ENCODE measurements at regions not wholly inside any gene's neighbourhood (a gene's known extent, or its start where the extent isn't known, plus 50 kb on each side); places are given as distances from the start of the nearest gene placed in this dataset.

- Mint-ChIP-seq H3K4me3 (ENCODE audit: unreplicated experiment) (no peak overlapping the region), H3K4me1 (ENCODE audit: insufficient read depth, unreplicated experiment) (no peaks in the 10 kb centered on the region), H3K9me3 (ENCODE audit: unreplicated experiment) (no peaks in the 10 kb centered on the region), H3K27me3 (ENCODE audit: insufficient read depth, unreplicated experiment) (peaks cover 11% of the 10 kb centered on the region), H3K27ac (ENCODE audit: low read depth, unreplicated experiment) (no peak overlapping the region), H3K36me3 (ENCODE audit: insufficient read depth, unreplicated experiment) (no peaks in the 10 kb centered on the region)
- TF ChIP-seq CTCF (IDR thresholded peaks at IDR 0.05; ENCODE audit: unreplicated experiment): no peak
- DNase-seq (ENCODE audit: unreplicated experiment): no peak
- CTCF ChIA-PET: no interaction called here
- POLR2A ChIA-PET: no interaction called here
- no TSS peak for BruUV-seq (replicated peaks)
- intact Hi-C loops (cut with micrococcal nuclease): no loop called here
Observed at GRCh38 chr14:76271041-76271755, 104.7 kb upstream of the ESRRB start.

- Mint-ChIP-seq H3K27ac (ENCODE audit: low read depth, unreplicated experiment) (no peak overlapping the region), H3K4me3 (ENCODE audit: unreplicated experiment) (no peak overlapping the region), H3K36me3 (ENCODE audit: insufficient read depth, unreplicated experiment) (no peaks in the 10 kb centered on the region), H3K27me3 (ENCODE audit: insufficient read depth, unreplicated experiment) (peaks cover 11% of the 10 kb centered on the region), H3K9me3 (ENCODE audit: unreplicated experiment) (no peaks in the 10 kb centered on the region), H3K4me1 (ENCODE audit: insufficient read depth, unreplicated experiment) (no peaks in the 10 kb centered on the region)
- TF ChIP-seq CTCF (IDR thresholded peaks at IDR 0.05; ENCODE audit: unreplicated experiment): no peak
- no peak for DNase-seq (ENCODE audit: unreplicated experiment)
- CTCF ChIA-PET: no interaction called here
- POLR2A ChIA-PET: no interaction called here
- BruUV-seq (replicated peaks): no TSS peak
- intact Hi-C loops (cut with micrococcal nuclease): no loop called here
Observed at GRCh38 chr14:76272349-76272748, 103.6 kb upstream of the ESRRB start.

- CTCF ChIA-PET: interaction anchor here (0.8 kb wide), 1 partner anchor 44 kb away, joined by 3 read pairs; no protein-coding TSS in a partner anchor
- Mint-ChIP-seq H3K36me3 (ENCODE audit: insufficient read depth, unreplicated experiment) (no peaks in the 10 kb centered on the region), H3K27me3 (ENCODE audit: insufficient read depth, unreplicated experiment) (peaks cover 11% of the 10 kb centered on the region), H3K4me1 (ENCODE audit: insufficient read depth, unreplicated experiment) (no peaks in the 10 kb centered on the region), H3K4me3 (ENCODE audit: unreplicated experiment) (no peak overlapping the region), H3K27ac (ENCODE audit: low read depth, unreplicated experiment) (no peak overlapping the region), H3K9me3 (ENCODE audit: unreplicated experiment) (no peaks in the 10 kb centered on the region)
- no peak for DNase-seq (ENCODE audit: unreplicated experiment)
- no TSS peak for BruUV-seq (replicated peaks)
- POLR2A ChIA-PET: no interaction called here
- intact Hi-C loops (cut with micrococcal nuclease): no loop called here
- no peak for TF ChIP-seq CTCF (IDR thresholded peaks at IDR 0.05; ENCODE audit: unreplicated experiment)
Observed at GRCh38 chr14:76272774-76273173, 103.2 kb upstream of the ESRRB start.

- CTCF ChIA-PET: interaction anchor here (0.8 kb wide), 1 partner anchor 44 kb away, joined by 3 read pairs; no protein-coding TSS in a partner anchor
- no TSS peak for BruUV-seq (replicated peaks)
Observed at GRCh38 chr14:76273346-76273745, 102.6 kb upstream of the ESRRB start.

More at GRCh38 chr14:76273346-76273745, 102.6 kb upstream of the ESRRB start:
- no peaks in the 10 kb centered on the region for H3K36me3 Mint-ChIP-seq (ENCODE audit: insufficient read depth, unreplicated experiment)
- no peak for TF ChIP-seq CTCF (IDR thresholded peaks at IDR 0.05; ENCODE audit: unreplicated experiment)
- H3K4me3 Mint-ChIP-seq (ENCODE audit: unreplicated experiment): no peak overlapping the region
- POLR2A ChIA-PET: no interaction called here
- H3K4me1 Mint-ChIP-seq (ENCODE audit: insufficient read depth, unreplicated experiment): no peaks in the 10 kb centered on the region
- H3K27ac Mint-ChIP-seq (ENCODE audit: low read depth, unreplicated experiment): no peak overlapping the region
- intact Hi-C loops (cut with micrococcal nuclease): no loop called here
- H3K27me3 Mint-ChIP-seq (ENCODE audit: insufficient read depth, unreplicated experiment): peaks cover 11% of the 10 kb centered on the region
- DNase-seq (ENCODE audit: unreplicated experiment): no peak
- no peaks in the 10 kb centered on the region for H3K9me3 Mint-ChIP-seq (ENCODE audit: unreplicated experiment)

Data from MCF 10A (cell line).